Ishikawa (cell line): ENCODE measurements at regions not wholly inside any gene's neighbourhood (a gene's known extent, or its start where the extent isn't known, plus 50 kb on each side); places are given as distances from the start of the nearest gene placed in this dataset.

Experiments used
- MAX ChIP-seq: IDR thresholded peaks from 2 replicates; pipeline ENCODE4 v1.6.1; 2012
- RAD21 ChIP-seq: IDR thresholded peaks from 2 replicates; pipeline ENCODE4 v1.6.1; 2012; ENCODE audit warnings: low read depth
- REST ChIP-seq: IDR thresholded peaks from 2 replicates; pipeline ENCODE4 v1.6.1; 2012; ENCODE audit warnings: low read depth, mild to moderate bottlenecking
- TCF12 ChIP-seq: IDR thresholded peaks from 2 replicates; pipeline ENCODE4 v1.6.1; 2012; ENCODE audit warnings: low read depth

GRCh38 chr6:14852375-14852774 lies 393.5 kb upstream of the JARID2 start:
- TF ChIP-seq MAX = no peak
- TF ChIP-seq TCF12 = no peak
- no peak for TF ChIP-seq REST
- no peak for TF ChIP-seq RAD21
